ENCODE measurements at regions not wholly inside any gene's neighbourhood (a gene's known extent, or its start where the extent isn't known, plus 50 kb on each side); places are given as distances from the start of the nearest gene placed in this dataset.
"Not testable (repeated sequence)": the region's sequence is repeated elsewhere in the genome, so short reads cannot be mapped to it uniquely, and the experiment has no call there.

DNA sequence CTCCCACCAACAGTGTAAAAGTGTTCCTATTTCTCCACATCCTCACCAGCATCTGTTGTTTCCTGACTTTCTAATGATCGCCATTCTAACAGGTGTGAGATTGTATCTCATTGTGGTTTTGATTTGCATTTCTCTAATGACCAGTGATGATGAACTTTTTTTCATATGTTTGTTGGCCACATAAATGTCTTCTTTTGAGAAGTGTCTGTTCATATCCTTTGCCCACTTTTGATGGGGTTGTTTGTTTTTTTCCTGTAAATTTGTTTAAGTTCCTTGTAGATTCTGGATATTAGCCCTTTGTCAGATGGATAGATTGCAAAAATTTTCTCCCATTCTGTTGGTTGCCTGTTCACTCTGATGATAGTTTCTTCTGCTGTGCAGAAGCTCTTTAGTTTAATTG, 687.3 kb upstream of the ADGRB3 start:
- not testable (repeated sequence) for H4K5ac ChIP-seq (ENCODE audit: insufficient read length, low read depth, low read length)

More for the DNA sequence above, 687.3 kb upstream of the ADGRB3 start:
- CTCF ChIA-PET (ENCODE audit: partially characterized antibody); H3K27me3 ChIP-seq (replicated peaks in 1 of 4; ENCODE audit: control insufficient read depth in 3 of 4, extremely low read depth in 1 of 4, insufficient read depth in 3 of 4, low read length in 3 of 4); H3K4me2 ChIP-seq (ENCODE audit: insufficient read depth in 1 of 2, low read depth in 2 of 2, low read length in 2 of 2); H3K56ac ChIP-seq (replicated peaks; ENCODE audit: insufficient read length, low read depth, low read length); H2BK5ac ChIP-seq (ENCODE audit: low read depth, low read length); H3K4ac ChIP-seq (replicated peaks; ENCODE audit: insufficient read length, low read depth, low read length); H4K91ac ChIP-seq (replicated peaks; ENCODE audit: insufficient read length, low read length); DNase-seq (ENCODE audit: low read depth in 1 of 2, low spot score in 2 of 2); H3K27ac ChIP-seq (ENCODE audit: low read depth, low read length); H2AK5ac ChIP-seq (ENCODE audit: low read depth, low read length); POLR2A ChIA-PET (ENCODE audit: partially characterized antibody); H3K4me1 ChIP-seq (replicated peaks in 1 of 4; ENCODE audit: control insufficient read depth in 3 of 4, insufficient read depth in 4 of 4, low read length in 3 of 4); H3K23me2 ChIP-seq (ENCODE audit: low read depth, low read length); H3K79me1 ChIP-seq (ENCODE audit: low read depth, low read length); H4K20me1 ChIP-seq (replicated peaks in 1 of 2; ENCODE audit: control insufficient read depth in 1 of 2, insufficient read depth in 2 of 2, low read length in 2 of 2); H3K9me3 ChIP-seq (ENCODE audit: insufficient read depth in 2 of 2, low read depth in 1 of 2, low read length in 1 of 2); H4K8ac ChIP-seq (ENCODE audit: extremely low read depth, insufficient read depth, low read length); H3K23ac ChIP-seq (ENCODE audit: insufficient read length); H2BK15ac ChIP-seq (ENCODE audit: low read length); H3K4me3 ChIP-seq (ENCODE audit: extremely low read depth in 1 of 4, insufficient read depth in 2 of 4, low read depth in 3 of 4, low read length in 4 of 4); FAIRE-seq; H3K9ac ChIP-seq (replicated peaks in 1 of 4; ENCODE audit: extremely low read depth in 1 of 4, low read depth in 3 of 4, low read length in 3 of 4); H3K14ac ChIP-seq (ENCODE audit: insufficient read length); H3K36me3 ChIP-seq (ENCODE audit: control insufficient read depth in 2 of 4, insufficient read depth in 4 of 4, low read length in 3 of 4); H3K79me2 ChIP-seq (ENCODE audit: control insufficient read depth in 1 of 2, insufficient read depth in 2 of 2, low read length in 2 of 2); H3K18ac ChIP-seq (ENCODE audit: extremely low read depth, low read length); H2BK120ac ChIP-seq (replicated peaks; ENCODE audit: low read depth, low read length); H2AFZ ChIP-seq (ENCODE audit: low read length); H2BK12ac ChIP-seq (ENCODE audit: low read depth, low read length); H2BK20ac ChIP-seq (ENCODE audit: low read length): not testable (repeated sequence)
- WGBS, 2 experiments (ENCODE audit: extremely low coverage in 1 of 2, insufficient coverage in 1 of 2, insufficient read length in 1 of 2, insufficient replicate concordance in 2 of 2, low coverage in 1 of 2, low lambda C conversion rate in 2 of 2, missing lambda C conversion rate in 1 of 2) = 100% methylated on average over 1 of the region's 1 CpG; no CpG with 5 or more reads in 1 of the 2 experiments

All from H1 (cell line).